ENCODE measurements at regions not wholly inside any gene's neighbourhood (a gene's known extent, or its start where the extent isn't known, plus 50 kb on each side); places are given as distances from the start of the nearest gene placed in this dataset.
"Not testable (repeated sequence)": the region's sequence is repeated elsewhere in the genome, so short reads cannot be mapped to it uniquely, and the experiment has no call there.

GRCh38 chr18:57943723-57944122 lies 100.3 kb upstream of the NEDD4L start:
- Mint-ChIP-seq H3K4me3 (ENCODE audit: unreplicated experiment) (no peak overlapping the region), H3K9me3 (ENCODE audit: unreplicated experiment) (no peaks in the 10 kb centered on the region), H3K36me3 (ENCODE audit: insufficient read depth, unreplicated experiment) (no peaks in the 10 kb centered on the region), H3K27me3 (ENCODE audit: insufficient read depth, unreplicated experiment) (no peaks in the 10 kb centered on the region), H3K4me1 (ENCODE audit: insufficient read depth, unreplicated experiment) (peaks cover 23% of the 10 kb centered on the region), H3K27ac (ENCODE audit: low read depth, unreplicated experiment) (no peak overlapping the region)
- DNase-seq (ENCODE audit: unreplicated experiment) = no peak
- CTCF ChIA-PET = interaction anchor here (0.8 to 1.2 kb wide), 3 partner anchors 62 to 1453 kb away, joined by 3 to 4 read pairs (median 3); no protein-coding TSS in a partner anchor
- BruUV-seq (replicated peaks) = no TSS peak
- intact Hi-C loops (cut with micrococcal nuclease) = no loop called here
- POLR2A ChIA-PET = interaction anchor here (0.8 to 2.1 kb wide), 5 partner anchors 12 to 101 kb away, joined by 3 to 6 read pairs (median 4); no protein-coding TSS in a partner anchor
- TF ChIP-seq, protein P1, sequence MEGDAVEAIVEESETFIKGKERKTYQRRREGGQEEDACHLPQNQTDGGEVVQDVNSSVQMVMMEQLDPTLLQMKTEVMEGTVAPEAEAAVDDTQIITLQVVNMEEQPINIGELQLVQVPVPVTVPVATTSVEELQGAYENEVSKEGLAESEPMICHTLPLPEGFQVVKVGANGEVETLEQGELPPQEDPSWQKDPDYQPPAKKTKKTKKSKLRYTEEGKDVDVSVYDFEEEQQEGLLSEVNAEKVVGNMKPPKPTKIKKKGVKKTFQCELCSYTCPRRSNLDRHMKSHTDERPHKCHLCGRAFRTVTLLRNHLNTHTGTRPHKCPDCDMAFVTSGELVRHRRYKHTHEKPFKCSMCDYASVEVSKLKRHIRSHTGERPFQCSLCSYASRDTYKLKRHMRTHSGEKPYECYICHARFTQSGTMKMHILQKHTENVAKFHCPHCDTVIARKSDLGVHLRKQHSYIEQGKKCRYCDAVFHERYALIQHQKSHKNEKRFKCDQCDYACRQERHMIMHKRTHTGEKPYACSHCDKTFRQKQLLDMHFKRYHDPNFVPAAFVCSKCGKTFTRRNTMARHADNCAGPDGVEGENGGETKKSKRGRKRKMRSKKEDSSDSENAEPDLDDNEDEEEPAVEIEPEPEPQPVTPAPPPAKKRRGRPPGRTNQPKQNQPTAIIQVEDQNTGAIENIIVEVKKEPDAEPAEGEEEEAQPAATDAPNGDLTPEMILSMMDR (IDR thresholded peaks at IDR 0.05; ENCODE audit: unreplicated experiment) = no peak

DNA sequence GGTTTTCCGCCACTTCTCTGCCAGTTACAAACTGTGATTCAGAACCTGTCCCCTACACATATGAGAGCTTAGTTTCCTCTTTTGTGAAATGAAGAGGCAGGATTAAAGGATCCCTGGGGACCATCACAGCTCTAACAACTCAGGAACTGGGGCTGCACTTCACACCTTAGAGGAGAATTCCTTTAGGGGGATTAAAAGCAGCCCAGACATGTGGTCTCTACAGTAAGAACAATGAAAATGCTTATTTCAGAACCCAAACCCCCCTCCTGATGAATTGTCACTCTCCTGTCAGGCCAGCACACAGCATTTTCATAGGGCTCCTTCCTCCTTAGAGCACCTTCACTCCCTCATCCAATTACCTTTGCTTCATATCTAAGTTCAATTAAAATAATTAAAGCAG lies 101.5 kb upstream of the NEDD4L start:
- intact Hi-C loops (cut with micrococcal nuclease) = no loop called here
- CTCF ChIA-PET = interaction anchor here (0.6 to 1.9 kb wide), 6 partner anchors 17 to 175 kb away, joined by 3 to 9 read pairs (median 3); no protein-coding TSS in a partner anchor
- Mint-ChIP-seq H3K36me3 (ENCODE audit: insufficient read depth, unreplicated experiment) (no peaks in the 10 kb centered on the region), H3K4me3 (ENCODE audit: unreplicated experiment) (no peak overlapping the region), H3K9me3 (ENCODE audit: unreplicated experiment) (no peaks in the 10 kb centered on the region), H3K27me3 (ENCODE audit: insufficient read depth, unreplicated experiment) (no peaks in the 10 kb centered on the region), H3K27ac (ENCODE audit: low read depth, unreplicated experiment) (peak overlapping the region; percentile 76), H3K4me1 (ENCODE audit: insufficient read depth, unreplicated experiment) (peaks cover 23% of the 10 kb centered on the region)
- POLR2A ChIA-PET = interaction anchor here (0.6 to 3.0 kb wide), 11 partner anchors 13 to 729 kb away, joined by 3 to 19 read pairs (median 5); partner anchors contain the start of gene MALT1
- no peak for DNase-seq (ENCODE audit: unreplicated experiment)
- TF ChIP-seq, protein P1 (IDR thresholded peaks at IDR 0.05; ENCODE audit: unreplicated experiment) = no peak
- BruUV-seq (replicated peaks) = TSS peak; percentile 44

- no TSS peak for BruUV-seq (replicated peaks)
- H3K4me3 Mint-ChIP-seq (ENCODE audit: unreplicated experiment) = no peak overlapping the region
- TF ChIP-seq, protein P1 (IDR thresholded peaks at IDR 0.05; ENCODE audit: unreplicated experiment) = no peak
- H3K27me3 Mint-ChIP-seq (ENCODE audit: insufficient read depth, unreplicated experiment) = no peaks in the 10 kb centered on the region
- H3K27ac Mint-ChIP-seq (ENCODE audit: low read depth, unreplicated experiment) = no peak overlapping the region
- intact Hi-C loops (cut with micrococcal nuclease) = no loop called here
- POLR2A ChIA-PET = interaction anchor here (0.6 to 3.0 kb wide), 15 partner anchors 12 to 729 kb away, joined by 3 to 19 read pairs (median 4); partner anchors contain the start of gene MALT1
- no peaks in the 10 kb centered on the region for H3K9me3 Mint-ChIP-seq (ENCODE audit: unreplicated experiment)
- CTCF ChIA-PET = interaction anchor here (0.6 to 1.9 kb wide), 6 partner anchors 9 to 163 kb away, joined by 3 to 9 read pairs (median 3); no protein-coding TSS in a partner anchor
- peak; percentile 91 for DNase-seq (ENCODE audit: unreplicated experiment)
- no peaks in the 10 kb centered on the region for H3K36me3 Mint-ChIP-seq (ENCODE audit: insufficient read depth, unreplicated experiment)
- H3K4me1 Mint-ChIP-seq (ENCODE audit: insufficient read depth, unreplicated experiment) = peaks cover 23% of the 10 kb centered on the region
Observed at GRCh38 chr18:57941841-57942489, 102.1 kb upstream of the NEDD4L start.

DNA sequence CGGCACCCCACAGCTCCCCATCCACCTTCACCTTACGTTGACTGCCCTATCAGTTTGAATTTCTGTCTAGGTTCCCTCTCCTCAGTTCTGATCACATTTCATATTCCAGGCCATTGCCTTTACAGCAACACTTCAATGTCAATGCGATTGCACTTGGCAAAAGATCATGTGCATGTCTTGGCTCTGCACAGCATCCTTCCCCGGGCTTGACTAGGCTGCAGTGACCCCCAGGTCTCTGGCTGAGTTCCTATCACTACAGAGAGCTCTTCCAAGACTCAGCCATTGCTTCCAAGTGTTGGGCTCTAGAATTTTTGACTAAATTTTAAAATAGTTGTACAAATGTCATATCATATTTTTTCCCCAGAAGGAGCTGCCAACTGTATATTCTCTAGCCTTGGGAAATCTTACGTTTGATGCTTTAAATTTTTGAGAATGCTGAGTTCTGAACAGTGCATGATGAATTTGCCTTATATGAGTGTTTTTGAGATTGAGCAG lies 103.8 kb upstream of the NEDD4L start:
- Mint-ChIP-seq H3K27ac (ENCODE audit: low read depth, unreplicated experiment) (no peak overlapping the region), H3K36me3 (ENCODE audit: insufficient read depth, unreplicated experiment) (no peaks in the 10 kb centered on the region), H3K4me3 (ENCODE audit: unreplicated experiment) (no peak overlapping the region), H3K4me1 (ENCODE audit: insufficient read depth, unreplicated experiment) (peaks cover 23% of the 10 kb centered on the region), H3K9me3 (ENCODE audit: unreplicated experiment) (no peaks in the 10 kb centered on the region), H3K27me3 (ENCODE audit: insufficient read depth, unreplicated experiment) (no peaks in the 10 kb centered on the region)
- POLR2A ChIA-PET = interaction anchor here (0.7 to 3.0 kb wide), 4 partner anchors 10 to 114 kb away, joined by 3 to 13 read pairs (median 4); no protein-coding TSS in a partner anchor
- no TSS peak for BruUV-seq (replicated peaks)
- no peak for DNase-seq (ENCODE audit: unreplicated experiment)
- CTCF ChIA-PET = no interaction called here
- intact Hi-C loops (cut with micrococcal nuclease) = no loop called here
- TF ChIP-seq, protein P1 (IDR thresholded peaks at IDR 0.05; ENCODE audit: unreplicated experiment) = no peak

- H3K36me3 Mint-ChIP-seq (ENCODE audit: insufficient read depth, unreplicated experiment); DNase-seq (ENCODE audit: unreplicated experiment); H3K27me3 Mint-ChIP-seq (ENCODE audit: insufficient read depth, unreplicated experiment); H3K4me3 Mint-ChIP-seq (ENCODE audit: unreplicated experiment); H3K27ac Mint-ChIP-seq (ENCODE audit: low read depth, unreplicated experiment); H3K4me1 Mint-ChIP-seq (ENCODE audit: insufficient read depth, unreplicated experiment); intact Hi-C loops (cut with micrococcal nuclease); POLR2A ChIA-PET; BruUV-seq (replicated peaks); H3K9me3 Mint-ChIP-seq (ENCODE audit: unreplicated experiment): not testable (repeated sequence)
- CTCF ChIA-PET = interaction anchor here (0.5 to 1.0 kb wide), 3 partner anchors 20 to 231 kb away, joined by 3 to 4 read pairs (median 3); partner anchors contain the start of gene NEDD4L
Observed at GRCh38 chr18:57934375-57934774, 109.7 kb upstream of the NEDD4L start.

Data from MCF 10A (cell line).